ENCODE measurements at regions not wholly inside any gene's neighbourhood (a gene's known extent, or its start where the extent isn't known, plus 50 kb on each side); places are given as distances from the start of the nearest gene placed in this dataset.

DNA sequence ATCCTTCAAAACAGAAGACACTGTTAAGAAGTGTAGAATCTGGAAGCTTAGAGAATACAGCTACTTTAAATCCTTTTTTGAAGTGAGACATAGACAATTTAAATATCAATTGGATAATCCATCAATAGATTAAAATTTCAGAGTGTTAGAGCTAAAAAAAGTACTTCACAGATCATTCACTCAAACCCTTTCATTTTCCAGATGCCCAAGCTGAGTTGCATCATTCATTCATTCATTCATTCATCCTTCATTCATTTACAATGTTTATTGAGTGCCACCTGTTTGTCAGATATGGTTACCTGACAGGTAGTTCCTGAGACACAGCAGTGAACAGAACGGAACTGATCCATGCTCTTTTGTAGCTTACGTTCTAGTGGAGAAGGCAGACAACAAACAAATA is 290.7 kb upstream of the MTPN start:
- TF ChIP-seq, protein P1, sequence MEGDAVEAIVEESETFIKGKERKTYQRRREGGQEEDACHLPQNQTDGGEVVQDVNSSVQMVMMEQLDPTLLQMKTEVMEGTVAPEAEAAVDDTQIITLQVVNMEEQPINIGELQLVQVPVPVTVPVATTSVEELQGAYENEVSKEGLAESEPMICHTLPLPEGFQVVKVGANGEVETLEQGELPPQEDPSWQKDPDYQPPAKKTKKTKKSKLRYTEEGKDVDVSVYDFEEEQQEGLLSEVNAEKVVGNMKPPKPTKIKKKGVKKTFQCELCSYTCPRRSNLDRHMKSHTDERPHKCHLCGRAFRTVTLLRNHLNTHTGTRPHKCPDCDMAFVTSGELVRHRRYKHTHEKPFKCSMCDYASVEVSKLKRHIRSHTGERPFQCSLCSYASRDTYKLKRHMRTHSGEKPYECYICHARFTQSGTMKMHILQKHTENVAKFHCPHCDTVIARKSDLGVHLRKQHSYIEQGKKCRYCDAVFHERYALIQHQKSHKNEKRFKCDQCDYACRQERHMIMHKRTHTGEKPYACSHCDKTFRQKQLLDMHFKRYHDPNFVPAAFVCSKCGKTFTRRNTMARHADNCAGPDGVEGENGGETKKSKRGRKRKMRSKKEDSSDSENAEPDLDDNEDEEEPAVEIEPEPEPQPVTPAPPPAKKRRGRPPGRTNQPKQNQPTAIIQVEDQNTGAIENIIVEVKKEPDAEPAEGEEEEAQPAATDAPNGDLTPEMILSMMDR (IDR thresholded peaks at IDR 0.05; ENCODE audit: low read depth, low read length): no peak
- TF ChIP-seq POLR2A (IDR thresholded peaks at IDR 0.05; ENCODE audit: extremely low read depth, insufficient read length) (no peak), MYC (IDR thresholded peaks at IDR 0.05; ENCODE audit: low read depth, low read length) (no peak)
- TF ChIP-seq, protein P2, sequence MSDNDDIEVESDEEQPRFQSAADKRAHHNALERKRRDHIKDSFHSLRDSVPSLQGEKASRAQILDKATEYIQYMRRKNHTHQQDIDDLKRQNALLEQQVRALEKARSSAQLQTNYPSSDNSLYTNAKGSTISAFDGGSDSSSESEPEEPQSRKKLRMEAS (IDR thresholded peaks at IDR 0.05; ENCODE audit: low read depth, low read length): no peak

Data from NB4 (cell line).